HG02588 (cell line): ENCODE measurements at regions not wholly inside any gene's neighbourhood (a gene's known extent, or its start where the extent isn't known, plus 50 kb on each side); places are given as distances from the start of the nearest gene placed in this dataset.
"Not testable (repeated sequence)": the region's sequence is repeated elsewhere in the genome, so short reads cannot be mapped to it uniquely, and the experiment has no call there.

ENCODE experiments used
- ATAC-seq: cut with Tn5 transposase; IDR thresholded peaks from one replicate; pipeline ENCODE4 v1.9.1; 2021; ENCODE audit warnings: mild to moderate bottlenecking, moderate library complexity; ENCODE audit not compliant: unreplicated experiment

DNA sequence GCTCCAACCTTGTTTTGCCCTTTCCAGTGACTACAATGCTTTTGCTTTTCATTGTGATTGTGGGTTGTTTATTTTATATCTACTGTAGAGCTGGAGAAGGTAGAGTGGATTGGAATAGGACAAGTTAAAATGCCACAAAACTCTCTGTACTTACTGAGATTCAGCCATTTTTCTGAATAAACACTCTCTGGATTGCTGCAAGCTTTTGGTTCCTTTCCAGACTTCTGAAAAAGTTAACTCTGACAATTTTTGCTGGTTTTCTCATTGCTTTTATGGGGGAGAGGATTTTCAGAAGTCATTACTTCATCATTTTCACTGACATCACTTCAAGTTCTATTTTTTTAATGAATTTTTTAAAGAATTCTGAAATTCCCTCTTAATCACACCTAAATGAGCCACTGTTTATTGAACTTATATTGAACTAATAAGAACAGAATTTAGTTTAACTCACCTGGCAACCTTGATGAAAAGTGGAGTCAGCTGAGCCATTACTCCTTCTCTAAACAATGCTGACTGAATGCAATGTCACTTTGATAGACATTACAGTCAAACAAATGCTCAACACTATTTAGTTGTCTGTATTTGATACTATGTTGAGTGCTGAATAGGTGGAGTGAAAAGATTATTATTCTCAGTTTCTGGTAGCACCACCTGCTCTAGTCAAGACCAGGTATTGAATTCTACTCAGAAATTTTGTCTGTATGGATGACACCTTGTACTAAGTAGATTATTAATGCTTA is 303.5 kb downstream of the DLEU7 start:
- no peak for ATAC-seq

DNA sequence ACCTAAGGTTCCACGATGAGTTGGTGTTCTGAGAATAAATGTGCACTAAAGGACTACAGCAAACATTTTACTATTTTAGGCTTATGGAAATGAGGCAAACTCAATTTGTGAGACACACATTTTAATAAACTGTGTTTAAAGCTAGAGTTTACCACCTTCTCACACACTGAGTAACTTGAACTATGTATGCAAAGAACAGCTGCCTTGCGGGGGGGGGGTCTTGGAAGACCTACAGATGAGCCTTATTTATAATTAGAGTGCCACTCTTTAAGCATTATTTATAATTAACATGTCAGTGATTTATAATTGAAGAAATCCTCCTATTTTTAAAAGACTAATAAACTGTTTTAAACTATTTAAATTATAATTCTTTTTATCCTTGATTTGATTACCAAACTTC is 300.4 kb downstream of the DLEU7 start:
- no peak for ATAC-seq

GRCh38 chr13:50543782-50544181 is 299.7 kb downstream of the DLEU7 start:
- no peak for ATAC-seq

DNA sequence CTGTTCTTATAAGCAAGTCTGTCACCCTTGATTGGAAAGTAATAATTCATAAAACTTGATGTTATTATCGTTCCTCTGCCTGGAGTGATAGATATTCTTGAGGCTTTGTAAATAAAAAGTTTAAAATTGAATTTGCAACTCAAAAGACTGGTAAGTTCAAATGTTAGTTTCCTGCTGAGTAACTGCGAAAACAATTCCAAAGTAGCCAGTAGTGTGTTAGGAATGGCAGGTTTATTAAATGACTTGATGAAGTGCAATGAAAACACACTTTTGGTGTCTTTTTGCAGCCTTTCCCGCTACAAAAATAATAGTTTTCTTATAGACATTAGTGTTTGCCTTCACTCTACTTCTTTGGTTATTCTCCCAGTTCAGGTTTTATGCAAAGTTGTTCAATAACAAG is 299.3 kb downstream of the DLEU7 start:
- ATAC-seq = no peak

- ATAC-seq = not testable (repeated sequence)
These were observed 296.3 kb downstream of the DLEU7 start for GRCh38 chr13:50547175-50547574.

- ATAC-seq = no peak
These were observed 294.9 kb downstream of the DLEU7 start for GRCh38 chr13:50548586-50548985.

- ATAC-seq = no peak
These were observed 294.1 kb downstream of the DLEU7 start for GRCh38 chr13:50549221-50549942.

- ATAC-seq = no peak
These were observed 293.3 kb downstream of the DLEU7 start for GRCh38 chr13:50550151-50550550.

DNA sequence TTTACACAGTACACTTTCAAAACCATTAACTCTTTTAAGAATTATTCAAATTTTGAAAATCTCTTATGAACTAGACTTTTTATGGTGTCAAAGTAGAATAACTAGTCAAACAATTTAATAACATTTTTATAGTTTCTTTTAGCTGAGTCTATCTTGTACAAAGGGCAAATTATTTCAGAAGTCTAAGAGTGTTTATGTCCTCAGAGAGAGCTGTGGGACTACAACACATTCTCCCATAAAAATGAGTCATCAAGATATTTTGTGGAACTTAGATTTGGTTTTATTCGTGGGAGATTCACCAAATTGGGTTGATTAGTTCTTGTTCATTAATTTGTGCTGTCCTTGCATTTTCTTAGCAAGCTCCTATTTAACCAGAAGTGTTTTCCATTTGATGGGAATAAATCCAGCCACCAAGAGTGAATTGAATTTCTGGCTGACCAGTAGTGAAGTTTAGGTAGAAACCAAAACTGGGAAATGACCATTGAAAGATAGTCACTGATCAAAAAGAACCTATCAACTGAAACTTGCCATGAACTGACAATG is 291.0 kb downstream of the DLEU7 start:
- ATAC-seq = no peak

DNA sequence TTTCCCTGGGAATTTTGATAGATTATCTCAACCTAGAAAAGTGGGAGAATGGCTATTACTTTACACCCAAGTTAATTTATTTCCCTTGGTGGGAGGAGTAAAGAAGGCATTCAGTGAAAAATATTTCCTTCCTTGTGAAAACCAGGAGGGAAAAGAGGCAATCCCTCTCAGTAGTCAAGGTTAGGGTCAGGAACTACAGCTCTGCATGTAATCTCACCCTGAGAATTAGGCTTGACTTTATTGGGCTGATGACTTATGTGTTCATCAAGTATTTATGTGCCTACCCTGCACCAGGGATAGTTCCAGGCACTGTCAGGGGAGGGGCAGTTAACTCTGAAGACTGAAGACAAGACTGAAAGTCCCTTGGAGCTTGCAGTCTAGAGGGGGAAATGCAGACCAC is 281.8 kb downstream of the DLEU7 start:
- no peak for ATAC-seq

DNA sequence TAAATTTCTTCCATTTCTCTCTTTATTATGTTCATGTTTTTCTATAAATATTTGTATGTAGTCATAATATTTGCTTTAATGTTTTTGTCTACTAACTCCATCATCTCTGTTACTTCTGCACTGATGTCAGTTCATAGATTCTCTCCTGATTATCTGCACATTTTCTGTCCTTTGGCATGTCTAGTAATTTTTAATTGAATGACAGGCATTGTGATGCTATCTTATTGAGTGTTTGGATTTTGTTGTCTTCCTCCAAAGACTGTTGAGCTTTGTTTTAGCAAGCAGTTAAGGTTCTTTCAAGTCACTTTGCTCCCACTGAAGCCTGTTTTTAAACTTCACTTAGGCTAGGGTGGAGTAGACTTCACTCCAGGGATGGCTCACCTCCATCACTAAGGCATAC is 276.8 kb downstream of the DLEU7 start:
- ATAC-seq = no peak

DNA sequence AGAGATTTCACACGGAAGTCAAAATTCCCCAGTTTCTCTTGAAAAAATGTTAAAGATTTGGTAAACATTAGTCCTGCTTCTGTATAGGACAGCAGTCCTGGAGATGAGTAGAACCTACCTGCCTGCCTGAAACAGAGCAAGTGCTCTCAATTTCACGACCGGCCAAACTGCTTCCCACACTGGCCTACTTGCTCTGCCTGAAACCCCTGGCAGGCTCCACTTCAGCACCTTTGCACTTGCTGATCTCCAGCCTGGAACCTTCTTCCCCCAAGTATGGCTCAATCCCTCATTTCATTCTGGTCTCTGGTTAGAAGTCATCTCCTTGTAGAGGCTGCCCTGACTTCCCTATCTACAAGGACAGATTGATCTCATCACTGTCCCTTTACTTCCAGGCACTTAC is 271.4 kb downstream of the DLEU7 start:
- ATAC-seq = no peak

DNA sequence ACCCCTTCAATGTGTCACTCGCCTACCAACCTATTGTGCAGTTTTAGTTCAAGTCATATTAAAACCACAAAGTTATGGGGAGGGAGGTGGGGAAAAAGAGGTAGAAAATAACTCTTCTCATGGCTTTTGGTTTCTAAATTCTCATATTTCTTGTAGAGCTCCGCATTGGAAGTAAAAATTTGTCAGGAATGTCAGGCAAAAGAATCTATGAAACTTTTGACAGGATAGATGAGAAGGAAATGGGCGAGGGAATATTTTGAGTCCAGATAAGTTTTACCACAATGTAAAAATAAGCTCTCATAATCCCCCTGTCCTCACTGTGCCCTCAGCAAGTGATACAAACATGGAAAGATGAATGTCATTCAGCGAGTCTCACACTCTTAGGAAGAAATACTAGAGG is 270.4 kb downstream of the DLEU7 start:
- no peak for ATAC-seq

DNA sequence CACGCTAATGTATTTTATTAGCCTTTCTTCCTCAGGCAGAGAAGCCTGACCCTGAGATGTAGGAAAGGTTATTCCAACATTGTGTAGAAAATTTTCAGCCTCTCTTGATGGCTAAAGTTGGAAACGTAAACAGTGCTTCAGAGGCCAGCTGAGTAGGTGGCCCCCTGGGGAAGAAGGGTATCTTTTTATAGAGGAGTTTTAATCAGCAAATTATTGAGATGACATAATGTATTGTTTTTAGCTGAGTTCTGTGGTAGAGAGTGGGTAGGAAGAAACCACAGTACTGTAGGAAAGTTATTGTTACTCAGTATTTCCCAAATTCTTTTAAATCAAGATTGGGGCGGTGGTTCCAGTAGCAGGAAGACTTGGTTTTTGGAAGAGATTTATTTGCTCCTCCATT is 268.8 kb downstream of the DLEU7 start:
- no peak for ATAC-seq

DNA sequence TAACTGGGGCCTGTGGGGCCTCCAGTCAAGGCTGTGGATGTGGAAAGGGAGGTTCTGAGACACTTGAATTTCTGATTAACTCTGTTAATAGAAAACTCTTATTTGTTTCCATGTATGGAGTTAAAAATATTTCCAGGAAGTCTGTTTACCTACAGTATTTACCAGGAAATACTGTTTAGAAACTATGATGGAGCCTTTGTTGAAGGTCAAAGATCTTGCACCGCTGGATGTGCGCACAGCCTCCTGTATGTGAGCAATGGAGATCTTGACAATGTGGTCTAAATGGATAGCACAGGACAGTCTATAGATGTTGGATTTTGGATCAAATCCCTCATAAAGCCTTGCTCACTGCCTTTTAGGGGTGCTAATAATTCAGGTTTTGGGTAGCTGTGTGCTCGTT is 268.4 kb downstream of the DLEU7 start:
- ATAC-seq = no peak

DNA sequence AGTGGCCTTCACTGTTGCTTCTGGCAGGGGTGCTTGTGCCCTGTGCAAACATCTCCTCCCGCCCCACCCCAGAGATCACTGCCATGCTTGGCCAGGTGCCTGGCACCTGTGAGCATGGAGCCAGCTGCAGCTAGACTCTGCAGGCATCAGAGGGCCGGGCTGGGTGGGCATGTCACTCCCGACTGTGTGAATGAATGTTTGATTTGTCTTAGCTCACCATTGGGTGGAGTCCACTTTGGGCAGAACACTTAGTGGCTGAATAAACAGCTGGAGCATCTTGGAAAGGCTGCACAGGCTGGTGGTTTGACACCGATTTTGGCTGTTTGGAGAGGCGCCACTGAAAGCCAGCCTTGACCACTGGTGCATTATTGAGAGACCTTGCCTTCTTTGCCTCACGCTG is 267.3 kb downstream of the DLEU7 start:
- no peak for ATAC-seq

DNA sequence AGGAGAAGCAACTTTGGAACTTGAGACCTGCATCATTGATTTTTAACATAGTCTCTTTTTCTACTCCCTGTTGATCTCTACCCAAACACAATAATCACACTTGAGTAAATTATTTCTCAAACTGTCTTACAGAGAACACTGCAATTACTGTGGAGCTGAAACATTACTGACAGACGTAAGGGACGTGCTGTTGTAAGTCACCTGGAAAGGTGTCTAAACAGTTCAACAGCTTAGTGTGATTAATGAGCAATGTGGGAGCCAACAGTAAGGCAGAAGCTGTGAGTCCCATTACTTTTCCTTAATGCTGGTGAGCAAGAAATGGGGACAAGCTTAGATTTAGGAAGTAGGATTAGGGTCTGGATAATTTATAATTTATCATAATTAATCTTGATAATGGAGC is 265.7 kb downstream of the DLEU7 start:
- ATAC-seq = no peak

- ATAC-seq = no peak
These were observed 262.7 kb downstream of the DLEU7 start for GRCh38 chr13:50580684-50581305.

GRCh38 chr13:50581586-50582196 is 261.8 kb downstream of the DLEU7 start:
- ATAC-seq = no peak

- no peak for ATAC-seq
These were observed 258.5 kb downstream of the DLEU7 start for GRCh38 chr13:50584856-50585580.
